CD4-positive, alpha-beta memory T cell (primary cell): ENCODE measurements at regions not wholly inside any gene's neighbourhood (a gene's known extent, or its start where the extent isn't known, plus 50 kb on each side); places are given as distances from the start of the nearest gene placed in this dataset.

Experiments used
- CTCF ChIA-PET: fragments of 350-600 bp; sonication (Branson Sonifier 250); formaldehyde crosslinking; loops from one replicate; lab custom pipeline; 2021; ENCODE audit warnings: inconsistent platforms; ENCODE audit not compliant: partially characterized antibody; lab: Charles Lee
- POLR2A ChIA-PET: fragments of 350-600 bp; sonication (Branson Sonifier 250); formaldehyde crosslinking; loops from one replicate; lab custom pipeline; 2021; ENCODE audit not compliant: partially characterized antibody; lab: Charles Lee
- DNase-seq, 5 donors: peaks; one replicate each; pipeline versions ENCODE4 v3.0.0 to v3.0.0-alpha.2; 2020 to 2022; ENCODE audit warnings: mixed read lengths in 1 of 5
- H3K27ac ChIP-seq: one replicate; pipeline ENCODE4 v1.7.0; 2013; ENCODE audit warnings: low read depth, low read length
- H3K27me3 ChIP-seq: 2 replicates; pipeline ENCODE4 v1.7.0; 2013; ENCODE audit warnings: mild to moderate bottlenecking, low read length, moderate library complexity; ENCODE audit not compliant: insufficient read depth
- H3K36me3 ChIP-seq: 2 replicates; pipeline ENCODE4 v1.7.0; 2013; ENCODE audit warnings: mild to moderate bottlenecking, low read length, moderate library complexity; ENCODE audit not compliant: insufficient read depth
- H3K4me1 ChIP-seq: 2 replicates; pipeline ENCODE4 v1.7.0; 2013; ENCODE audit warnings: mild to moderate bottlenecking, low read length, moderate library complexity; ENCODE audit not compliant: insufficient read depth
- H3K4me3 ChIP-seq, 2 donors: one replicate each; pipeline ENCODE4 v1.7.0; 2013; ENCODE audit warnings: low read length in 2 of 2, mild to moderate bottlenecking in 1 of 2
- H3K9me3 ChIP-seq, 2 donors: one replicate each; pipeline ENCODE4 v1.7.0; 2013; ENCODE audit warnings: low read length in 2 of 2, control low read depth in 1 of 2; ENCODE audit not compliant: control insufficient read depth in 1 of 2
- H3K27ac Mint-ChIP-seq, 7 donors: one replicate each; pipeline ENCODE4 v1.8.0; 2020 to 2021; ENCODE audit warnings: mixed read lengths in 7 of 7, mild to moderate bottlenecking in 6 of 7, inconsistent platforms in 3 of 7, moderate library complexity in 3 of 7
- H3K27me3 Mint-ChIP-seq, 2 donors: one replicate each; pipeline ENCODE4 v1.8.0; 2020 to 2021; ENCODE audit warnings: mixed read lengths in 2 of 2
- H3K36me3 Mint-ChIP-seq, 2 donors: one replicate each; pipeline ENCODE4 v1.8.0; 2020 to 2021; ENCODE audit warnings: mixed read lengths in 2 of 2, inconsistent platforms in 1 of 2, mild to moderate bottlenecking in 1 of 2
- H3K4me1 Mint-ChIP-seq, 4 donors: one replicate each; pipeline ENCODE4 v1.8.0; 2020 to 2021; ENCODE audit warnings: mixed read lengths in 4 of 4, mild to moderate bottlenecking in 1 of 4
- H3K4me3 Mint-ChIP-seq, 8 donors: one replicate each; pipeline ENCODE4 v1.8.0; 2020 to 2021; ENCODE audit warnings: mixed read lengths in 8 of 8, mild to moderate bottlenecking in 7 of 8, moderate library complexity in 6 of 8, inconsistent platforms in 3 of 8
- H3K9me3 Mint-ChIP-seq, 8 donors: one replicate each; pipeline ENCODE4 v1.8.0; 2020 to 2021; ENCODE audit warnings: mixed read lengths in 8 of 8, mild to moderate bottlenecking in 5 of 8, inconsistent platforms in 3 of 8, moderate library complexity in 1 of 8
- intact Hi-C: fragments of 100-400 bp; cut with micrococcal nuclease; formaldehyde crosslinking; loops from one replicate; pipeline ENCODE4 v1.15.1; 2023

- H3K9me3 Mint-ChIP-seq = peaks cover 0 to 9% (median 3%) of the 10 kb centered on the region in 8 donors
Observed at GRCh38 chr4:125520258-125520990, 205.7 kb downstream of the FAT4 start.

GRCh38 chr4:125522588-125522987 is 207.8 kb downstream of the FAT4 start:
- DNase-seq = no peak
- Histone ChIP-seq H3K9me3 (no peaks in the 10 kb centered on the region), H3K4me3 (no peak overlapping the region), H3K36me3 (no peaks in the 10 kb centered on the region), H3K27ac (no peak overlapping the region), H3K4me1 (no peaks in the 10 kb centered on the region), H3K27me3 (no peaks in the 10 kb centered on the region)
- intact Hi-C loops = no loop called here
- no peaks in the 10 kb centered on the region for H3K27me3 Mint-ChIP-seq
- peaks cover 0 to 5% (median 0%) of the 10 kb centered on the region in 8 donors for H3K9me3 Mint-ChIP-seq
- H3K4me3 Mint-ChIP-seq = no peak overlapping the region
- ChIA-PET CTCF (no interaction called here), POLR2A (no interaction called here)
- no peak overlapping the region for H3K27ac Mint-ChIP-seq
- H3K4me1 Mint-ChIP-seq = no peaks in the 10 kb centered on the region
- H3K36me3 Mint-ChIP-seq = no peaks in the 10 kb centered on the region

More at GRCh38 chr4:125520258-125520990, 205.7 kb downstream of the FAT4 start:
- POLR2A ChIA-PET = no interaction called here
- no peak overlapping the region for H3K4me3 ChIP-seq
- Mint-ChIP-seq H3K36me3 (no peaks in the 10 kb centered on the region), H3K27ac (no peak overlapping the region), H3K4me1 (no peaks in the 10 kb centered on the region), H3K27me3 (no peaks in the 10 kb centered on the region), H3K4me3 (no peak overlapping the region)
- H3K36me3 ChIP-seq = no peaks in the 10 kb centered on the region
- no peak for DNase-seq
- no peaks in the 10 kb centered on the region for H3K27me3 ChIP-seq
- CTCF ChIA-PET = no interaction called here
- no peak overlapping the region for H3K27ac ChIP-seq
- no peaks in the 10 kb centered on the region for H3K4me1 ChIP-seq
- intact Hi-C loops = no loop called here
- peaks cover 0 to 3% of the 10 kb centered on the region in 2 donors for H3K9me3 ChIP-seq

GRCh38 chr4:125522992-125523391 is 208.2 kb downstream of the FAT4 start:
- H3K9me3 Mint-ChIP-seq = peaks cover 0 to 5% (median 0%) of the 10 kb centered on the region in 8 donors
- no peaks in the 10 kb centered on the region for H3K4me1 Mint-ChIP-seq
- no peak overlapping the region for H3K4me3 Mint-ChIP-seq
- no peaks in the 10 kb centered on the region for H3K27me3 Mint-ChIP-seq
- no peaks in the 10 kb centered on the region for H3K36me3 Mint-ChIP-seq
- Histone ChIP-seq H3K36me3 (no peaks in the 10 kb centered on the region), H3K4me1 (no peaks in the 10 kb centered on the region), H3K27me3 (no peaks in the 10 kb centered on the region), H3K4me3 (no peak overlapping the region), H3K9me3 (no peaks in the 10 kb centered on the region), H3K27ac (no peak overlapping the region)
- intact Hi-C loops = no loop called here
- no peak for DNase-seq
- CTCF ChIA-PET = no interaction called here
- no peak overlapping the region for H3K27ac Mint-ChIP-seq
- POLR2A ChIA-PET = no interaction called here

- DNase-seq = no peak
- ChIA-PET POLR2A (no interaction called here), CTCF (no interaction called here)
- H3K9me3 ChIP-seq = no peaks in the 10 kb centered on the region
- H3K27ac ChIP-seq = no peak overlapping the region
- H3K27me3 ChIP-seq = no peaks in the 10 kb centered on the region
- no peak overlapping the region for H3K4me3 Mint-ChIP-seq
- H3K27me3 Mint-ChIP-seq = no peaks in the 10 kb centered on the region
- H3K27ac Mint-ChIP-seq = no peak overlapping the region
- H3K36me3 ChIP-seq = no peaks in the 10 kb centered on the region
- intact Hi-C loops = no loop called here
- H3K4me3 ChIP-seq = no peak overlapping the region
- no peaks in the 10 kb centered on the region for H3K4me1 ChIP-seq
- no peaks in the 10 kb centered on the region for H3K4me1 Mint-ChIP-seq
- peaks cover 0 to 5% (median 0%) of the 10 kb centered on the region in 8 donors for H3K9me3 Mint-ChIP-seq
- no peaks in the 10 kb centered on the region for H3K36me3 Mint-ChIP-seq
Observed at GRCh38 chr4:125526420-125526819, 211.7 kb downstream of the FAT4 start.

- peaks cover 0 to 3% (median 0%) of the 10 kb centered on the region in 8 donors for H3K9me3 Mint-ChIP-seq
- no peaks in the 10 kb centered on the region for H3K27me3 Mint-ChIP-seq
- Histone ChIP-seq H3K27me3 (no peaks in the 10 kb centered on the region), H3K9me3 (no peaks in the 10 kb centered on the region), H3K36me3 (no peaks in the 10 kb centered on the region), H3K4me3 (peak overlapping the region in 1 of 2 donors; percentile 29), H3K27ac (no peak overlapping the region), H3K4me1 (no peaks in the 10 kb centered on the region)
- no peak overlapping the region for H3K27ac Mint-ChIP-seq
- H3K4me1 Mint-ChIP-seq = no peaks in the 10 kb centered on the region
- ChIA-PET POLR2A (no interaction called here), CTCF (no interaction called here)
- DNase-seq = no peak
- H3K36me3 Mint-ChIP-seq = no peaks in the 10 kb centered on the region
- intact Hi-C loops = no loop called here
- H3K4me3 Mint-ChIP-seq = no peak overlapping the region
Observed at GRCh38 chr4:125527681-125528080, 212.9 kb downstream of the FAT4 start.

- H3K27ac Mint-ChIP-seq = no peak overlapping the region
- no peaks in the 10 kb centered on the region for H3K27me3 Mint-ChIP-seq
- H3K4me3 ChIP-seq = no peak overlapping the region
- ChIA-PET CTCF (no interaction called here), POLR2A (no interaction called here)
- H3K27ac ChIP-seq = no peak overlapping the region
- intact Hi-C loops = no loop called here
- H3K9me3 Mint-ChIP-seq = peaks cover 0 to 4% (median 0%) of the 10 kb centered on the region in 8 donors
- no peaks in the 10 kb centered on the region for H3K4me1 ChIP-seq
- DNase-seq = no peak
- no peaks in the 10 kb centered on the region for H3K27me3 ChIP-seq
- H3K36me3 Mint-ChIP-seq = no peaks in the 10 kb centered on the region
- H3K4me1 Mint-ChIP-seq = no peaks in the 10 kb centered on the region
- H3K36me3 ChIP-seq = no peaks in the 10 kb centered on the region
- H3K9me3 ChIP-seq = no peaks in the 10 kb centered on the region
- H3K4me3 Mint-ChIP-seq = no peak overlapping the region
Observed at GRCh38 chr4:125529071-125529470, 214.3 kb downstream of the FAT4 start.

- Histone ChIP-seq H3K27me3 (no peaks in the 10 kb centered on the region), H3K4me1 (no peaks in the 10 kb centered on the region), H3K9me3 (no peaks in the 10 kb centered on the region), H3K27ac (no peak overlapping the region), H3K4me3 (no peak overlapping the region), H3K36me3 (no peaks in the 10 kb centered on the region)
- CTCF ChIA-PET = no interaction called here
- Mint-ChIP-seq H3K27ac (no peak overlapping the region), H3K4me1 (no peaks in the 10 kb centered on the region), H3K9me3 (peaks cover 2 to 13% (median 7%) of the 10 kb centered on the region in 8 donors), H3K36me3 (no peaks in the 10 kb centered on the region), H3K27me3 (no peaks in the 10 kb centered on the region), H3K4me3 (no peak overlapping the region)
- intact Hi-C loops = no loop called here
- POLR2A ChIA-PET = no interaction called here
- no peak for DNase-seq
Observed at GRCh38 chr4:125538670-125539069, 223.9 kb downstream of the FAT4 start.
